ENCODE measurements at regions not wholly inside any gene's neighbourhood (a gene's known extent, or its start where the extent isn't known, plus 50 kb on each side); places are given as distances from the start of the nearest gene placed in this dataset.

DNA sequence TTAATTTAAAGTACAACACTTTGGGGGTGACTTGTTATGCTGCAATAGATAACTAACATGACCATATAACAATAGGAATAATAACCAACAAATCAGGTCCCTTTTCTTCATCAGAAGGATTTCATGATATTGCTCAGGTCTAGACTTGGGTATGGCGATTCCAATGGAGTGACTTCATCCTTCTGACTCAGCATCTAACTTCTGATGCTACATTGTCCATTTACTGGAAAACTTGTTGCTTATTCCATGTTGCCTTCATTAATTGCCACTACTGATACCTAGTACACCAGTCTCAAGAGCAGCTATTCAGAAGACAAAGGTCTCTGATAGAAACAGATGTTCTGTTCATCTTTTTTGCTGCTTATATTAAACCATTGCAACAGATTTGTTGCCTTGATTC is 324.3 kb downstream of the TGFB2 start:
- Histone ChIP-seq H3K36me3 (ENCODE audit: low read length) (no peaks in the 10 kb centered on the region), H3K9me3 (ENCODE audit: insufficient read depth, low read length) (no peaks in the 10 kb centered on the region)
- TF ChIP-seq, protein P1, sequence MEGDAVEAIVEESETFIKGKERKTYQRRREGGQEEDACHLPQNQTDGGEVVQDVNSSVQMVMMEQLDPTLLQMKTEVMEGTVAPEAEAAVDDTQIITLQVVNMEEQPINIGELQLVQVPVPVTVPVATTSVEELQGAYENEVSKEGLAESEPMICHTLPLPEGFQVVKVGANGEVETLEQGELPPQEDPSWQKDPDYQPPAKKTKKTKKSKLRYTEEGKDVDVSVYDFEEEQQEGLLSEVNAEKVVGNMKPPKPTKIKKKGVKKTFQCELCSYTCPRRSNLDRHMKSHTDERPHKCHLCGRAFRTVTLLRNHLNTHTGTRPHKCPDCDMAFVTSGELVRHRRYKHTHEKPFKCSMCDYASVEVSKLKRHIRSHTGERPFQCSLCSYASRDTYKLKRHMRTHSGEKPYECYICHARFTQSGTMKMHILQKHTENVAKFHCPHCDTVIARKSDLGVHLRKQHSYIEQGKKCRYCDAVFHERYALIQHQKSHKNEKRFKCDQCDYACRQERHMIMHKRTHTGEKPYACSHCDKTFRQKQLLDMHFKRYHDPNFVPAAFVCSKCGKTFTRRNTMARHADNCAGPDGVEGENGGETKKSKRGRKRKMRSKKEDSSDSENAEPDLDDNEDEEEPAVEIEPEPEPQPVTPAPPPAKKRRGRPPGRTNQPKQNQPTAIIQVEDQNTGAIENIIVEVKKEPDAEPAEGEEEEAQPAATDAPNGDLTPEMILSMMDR (IDR thresholded peaks at IDR 0.05; ENCODE audit: insufficient read depth, low read length, poor library complexity, severe bottlenecking), result no peak
- TF ChIP-seq EZH2phosphoT487 (conservative IDR thresholded peaks at IDR 0.05; ENCODE audit: low read length), result no peak

GRCh38 chr1:218670875-218671274 is 325.7 kb downstream of the TGFB2 start:
- Histone ChIP-seq H3K4me3 (ENCODE audit: insufficient read depth, low read length, poor library complexity, severe bottlenecking) (no peak overlapping the region), H3K9me3 (ENCODE audit: insufficient read depth, low read length) (no peaks in the 10 kb centered on the region), H3K36me3 (ENCODE audit: low read length) (no peaks in the 10 kb centered on the region), H3K79me2 (ENCODE audit: insufficient read depth, low read length) (no peaks in the 10 kb centered on the region), H3K4me2 (ENCODE audit: low read depth, low read length, poor library complexity, severe bottlenecking) (no peak overlapping the region), H3F3A (ENCODE audit: insufficient read depth) (no peaks in the 10 kb centered on the region), H3K27me3 (ENCODE audit: low read length) (no peaks in the 10 kb centered on the region), H3K9me2 (replicated peaks; ENCODE audit: insufficient read depth, low read length) (no peaks in the 10 kb centered on the region), H3K9ac (ENCODE audit: low read length) (no peak overlapping the region), H2AFZ (ENCODE audit: low read depth, low read length, severe bottlenecking) (no peak overlapping the region), H4K20me1 (ENCODE audit: low read depth, low read length) (no peaks in the 10 kb centered on the region), H3K27ac (ENCODE audit: low read depth, low read length) (no peak overlapping the region)
- TF ChIP-seq, protein P1 (IDR thresholded peaks at IDR 0.05; ENCODE audit: insufficient read depth, low read length, poor library complexity, severe bottlenecking), result no peak
- no peak for TF ChIP-seq EZH2phosphoT487 (conservative IDR thresholded peaks at IDR 0.05; ENCODE audit: low read length)

More for the DNA sequence above, 324.3 kb downstream of the TGFB2 start:
- Histone ChIP-seq H3K9ac (ENCODE audit: low read length) (no peak overlapping the region), H3K27ac (ENCODE audit: low read depth, low read length) (no peak overlapping the region), H3K79me2 (ENCODE audit: insufficient read depth, low read length) (no peaks in the 10 kb centered on the region), H2AFZ (ENCODE audit: low read depth, low read length, severe bottlenecking) (no peak overlapping the region), H3K4me3 (ENCODE audit: insufficient read depth, low read length, poor library complexity, severe bottlenecking) (no peak overlapping the region), H3F3A (ENCODE audit: insufficient read depth) (no peaks in the 10 kb centered on the region), H3K27me3 (ENCODE audit: low read length) (no peaks in the 10 kb centered on the region), H3K9me2 (replicated peaks; ENCODE audit: insufficient read depth, low read length) (no peaks in the 10 kb centered on the region), H4K20me1 (ENCODE audit: low read depth, low read length) (no peaks in the 10 kb centered on the region), H3K4me2 (ENCODE audit: low read depth, low read length, poor library complexity, severe bottlenecking) (no peak overlapping the region)

- no peak for TF ChIP-seq EZH2phosphoT487 (conservative IDR thresholded peaks at IDR 0.05; ENCODE audit: low read length)
- TF ChIP-seq, protein P1 (IDR thresholded peaks at IDR 0.05; ENCODE audit: insufficient read depth, low read length, poor library complexity, severe bottlenecking), result no peak
- no peaks in the 10 kb centered on the region for H3K9me2 ChIP-seq (replicated peaks; ENCODE audit: insufficient read depth, low read length)
- H3K27me3 ChIP-seq (ENCODE audit: low read length), result no peaks in the 10 kb centered on the region
- no peak overlapping the region for H3K9ac ChIP-seq (ENCODE audit: low read length)
- H3K9me3 ChIP-seq (ENCODE audit: insufficient read depth, low read length), result no peaks in the 10 kb centered on the region
- no peaks in the 10 kb centered on the region for H3K79me2 ChIP-seq (ENCODE audit: insufficient read depth, low read length)
- no peaks in the 10 kb centered on the region for H3K36me3 ChIP-seq (ENCODE audit: low read length)
- no peak overlapping the region for H3K27ac ChIP-seq (ENCODE audit: low read depth, low read length)
- H4K20me1 ChIP-seq (ENCODE audit: low read depth, low read length), result no peaks in the 10 kb centered on the region
- H3K4me2 ChIP-seq (ENCODE audit: low read depth, low read length, poor library complexity, severe bottlenecking), result no peak overlapping the region
- no peak overlapping the region for H2AFZ ChIP-seq (ENCODE audit: low read depth, low read length, severe bottlenecking)
- no peak overlapping the region for H3K4me3 ChIP-seq (ENCODE audit: insufficient read depth, low read length, poor library complexity, severe bottlenecking)
- H3F3A ChIP-seq (ENCODE audit: insufficient read depth), result no peaks in the 10 kb centered on the region
These were observed 326.4 kb downstream of the TGFB2 start for GRCh38 chr1:218671573-218671972.
